HL-60 (cell line): ENCODE measurements at regions not wholly inside any gene's neighbourhood (a gene's known extent, or its start where the extent isn't known, plus 50 kb on each side); places are given as distances from the start of the nearest gene placed in this dataset.

Experiments used
- DNase-seq, 2 experiments: peaks; one replicate each; pipeline ENCODE4 v3.0.0-alpha.2; 2010 to 2020; ENCODE audit warnings: low read depth in 1 of 2, low spot score in 1 of 2
- H3K27ac ChIP-seq: fragments of 250-450 bp; sonication (Bioruptor Pico); replicated peaks from 2 replicates; pipeline ENCODE4 v1.5.1; 2020; ENCODE audit warnings: mild to moderate bottlenecking, moderate library complexity
- H3K27me3 ChIP-seq: fragments of 250-450 bp; sonication (Bioruptor Pico); 2 replicates; pipeline ENCODE4 v1.5.1; 2021; ENCODE audit warnings: mild to moderate bottlenecking, moderate library complexity; ENCODE audit not compliant: insufficient read depth, poor library complexity, severe bottlenecking
- H3K4me3 ChIP-seq: replicated peaks from 2 replicates; pipeline ENCODE4 v1.5.1; 2011; ENCODE audit warnings: mild to moderate bottlenecking, control low read depth, low read length; ENCODE audit not compliant: insufficient read depth
- GABPA ChIP-seq: IDR thresholded peaks from 2 replicates; pipeline ENCODE4 v1.6.1; 2012; ENCODE audit warnings: low read depth
- POLR2AphosphoS5 ChIP-seq: IDR thresholded peaks from 2 replicates; pipeline ENCODE4 v1.6.1; 2012; ENCODE audit warnings: low read depth
- REST ChIP-seq: IDR thresholded peaks from 2 replicates; pipeline ENCODE4 v1.6.1; 2012; ENCODE audit warnings: low read depth; ENCODE audit not compliant: insufficient replicate concordance
- SPI1 ChIP-seq: IDR thresholded peaks from 2 replicates; pipeline ENCODE4 v1.6.1; 2012; ENCODE audit warnings: low read depth, mild to moderate bottlenecking, borderline replicate concordance
- TF ChIP-seq, protein P1 (sequence below): IDR thresholded peaks from one replicate; pipeline ENCODE4 v1.5.1; 2011; ENCODE audit warnings: low read length, control low read depth, inconsistent platforms; ENCODE audit not compliant: insufficient read depth

GRCh38 chr15:27671819-27672437 is 427.2 kb downstream of the OCA2 start:
- TF ChIP-seq REST = no peak
- no peak for TF ChIP-seq GABPA

DNA sequence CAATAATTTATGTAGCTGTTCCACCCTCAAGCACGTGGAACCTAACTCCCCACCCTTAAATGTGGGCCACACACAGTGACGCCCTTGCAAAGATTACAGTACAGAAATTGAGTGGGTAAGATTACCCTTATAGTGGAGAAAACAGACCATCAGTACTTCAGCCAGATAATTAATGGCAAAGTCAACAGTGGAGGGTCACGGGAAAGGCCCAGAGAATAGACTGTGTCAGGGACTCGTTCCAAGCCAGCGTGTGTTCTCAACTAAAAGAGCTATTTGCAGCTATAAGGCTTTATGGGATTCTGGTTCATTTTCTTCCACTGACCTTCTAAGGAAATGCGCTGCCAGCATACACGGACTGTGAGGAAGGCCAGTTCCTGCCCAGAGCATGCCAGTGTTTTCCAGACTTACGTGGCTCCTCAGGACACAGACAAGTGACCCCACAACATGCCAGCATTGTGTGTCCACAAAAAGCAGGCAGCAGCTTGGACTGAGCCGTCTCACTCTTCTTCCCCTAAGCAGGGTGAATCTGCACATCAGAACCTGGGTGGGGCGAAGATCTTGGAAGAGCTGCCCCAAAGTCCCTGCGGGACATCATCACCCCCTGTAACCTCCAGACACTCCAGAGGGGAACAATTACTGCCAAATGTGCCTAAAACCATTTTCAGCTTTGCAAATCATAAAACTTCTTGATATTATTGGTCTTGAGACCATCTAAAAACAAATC is 428.5 kb downstream of the OCA2 start:
- Histone ChIP-seq H3K4me3 (no peak overlapping the region), H3K27ac (no peak overlapping the region), H3K27me3 (no peaks in the 10 kb centered on the region)
- DNase-seq = no peak
- TF ChIP-seq REST = no peak
- TF ChIP-seq, protein P1, sequence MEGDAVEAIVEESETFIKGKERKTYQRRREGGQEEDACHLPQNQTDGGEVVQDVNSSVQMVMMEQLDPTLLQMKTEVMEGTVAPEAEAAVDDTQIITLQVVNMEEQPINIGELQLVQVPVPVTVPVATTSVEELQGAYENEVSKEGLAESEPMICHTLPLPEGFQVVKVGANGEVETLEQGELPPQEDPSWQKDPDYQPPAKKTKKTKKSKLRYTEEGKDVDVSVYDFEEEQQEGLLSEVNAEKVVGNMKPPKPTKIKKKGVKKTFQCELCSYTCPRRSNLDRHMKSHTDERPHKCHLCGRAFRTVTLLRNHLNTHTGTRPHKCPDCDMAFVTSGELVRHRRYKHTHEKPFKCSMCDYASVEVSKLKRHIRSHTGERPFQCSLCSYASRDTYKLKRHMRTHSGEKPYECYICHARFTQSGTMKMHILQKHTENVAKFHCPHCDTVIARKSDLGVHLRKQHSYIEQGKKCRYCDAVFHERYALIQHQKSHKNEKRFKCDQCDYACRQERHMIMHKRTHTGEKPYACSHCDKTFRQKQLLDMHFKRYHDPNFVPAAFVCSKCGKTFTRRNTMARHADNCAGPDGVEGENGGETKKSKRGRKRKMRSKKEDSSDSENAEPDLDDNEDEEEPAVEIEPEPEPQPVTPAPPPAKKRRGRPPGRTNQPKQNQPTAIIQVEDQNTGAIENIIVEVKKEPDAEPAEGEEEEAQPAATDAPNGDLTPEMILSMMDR = no peak
- TF ChIP-seq POLR2AphosphoS5 = no peak
- no peak for TF ChIP-seq SPI1
- no peak for TF ChIP-seq GABPA

More at GRCh38 chr15:27671819-27672437, 427.2 kb downstream of the OCA2 start:
- Histone ChIP-seq H3K27ac (no peak overlapping the region), H3K4me3 (no peak overlapping the region), H3K27me3 (no peaks in the 10 kb centered on the region)
- no peak for DNase-seq

DNA sequence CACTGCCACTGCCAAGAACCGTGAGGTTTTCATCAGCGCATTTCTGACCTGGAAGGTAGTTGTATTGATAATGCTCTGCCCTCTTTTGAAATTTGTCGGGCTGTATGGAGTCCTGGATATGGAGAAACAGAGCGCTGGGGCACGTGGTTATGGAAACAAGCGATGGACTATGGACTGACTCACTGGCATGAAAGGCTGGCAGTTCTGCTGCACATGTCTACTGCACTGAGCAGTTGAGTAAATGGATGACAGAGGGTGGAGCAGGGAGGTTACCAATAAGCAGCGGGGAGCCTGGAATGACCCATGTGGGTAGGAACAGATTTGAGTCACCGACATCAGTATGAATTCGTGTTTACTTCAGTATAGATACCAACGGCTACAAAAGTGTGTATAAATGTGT is 429.5 kb downstream of the OCA2 start:
- Histone ChIP-seq H3K27me3 (no peaks in the 10 kb centered on the region), H3K27ac (no peak overlapping the region), H3K4me3 (no peak overlapping the region)
- no peak for TF ChIP-seq POLR2AphosphoS5
- no peak for TF ChIP-seq SPI1
- TF ChIP-seq, protein P1 = no peak
- no peak for TF ChIP-seq REST
- TF ChIP-seq GABPA = no peak
- no peak for DNase-seq
